ENCODE measurements at regions not wholly inside any gene's neighbourhood (a gene's known extent, or its start where the extent isn't known, plus 50 kb on each side); places are given as distances from the start of the nearest gene placed in this dataset.

- H3K4me3 Mint-ChIP-seq: peak overlapping the region; percentile 56
- H3K27ac Mint-ChIP-seq: no peak overlapping the region
- DNase-seq (no peak), ATAC-seq (peak; percentile 77)
- H3K4me1 Mint-ChIP-seq (ENCODE audit: low read depth): peaks cover 15% of the 10 kb centered on the region
- ChIA-PET CTCF (interaction anchor here (0.6 kb wide), 1 partner anchor 437 kb away, joined by 3 read pairs; no protein-coding TSS in a partner anchor), POLR2A (interaction anchor here (0.6 to 0.7 kb wide), 2 partner anchors 423 to 1110 kb away, joined by 3 to 4 read pairs; no protein-coding TSS in a partner anchor)
- H3K27me3 Mint-ChIP-seq (ENCODE audit: low read depth): peaks cover 36% of the 10 kb centered on the region
- peaks cover 5% of the 10 kb centered on the region for H3K36me3 Mint-ChIP-seq (ENCODE audit: low read depth)
- no peaks in the 10 kb centered on the region for H3K9me3 Mint-ChIP-seq (ENCODE audit: insufficient read depth)
These were observed 200.4 kb upstream of the NFE2L3 start for GRCh38 chr7:25951414-25952260.

GRCh38 chr7:25952261-25953057 is 199.5 kb upstream of the NFE2L3 start:
- CTCF ChIA-PET: no interaction called here
- peaks cover 5% of the 10 kb centered on the region for H3K36me3 Mint-ChIP-seq (ENCODE audit: low read depth)
- H3K4me3 Mint-ChIP-seq: peak overlapping the region; percentile 56
- ATAC-seq: no peak
- POLR2A ChIA-PET: interaction anchor here (0.6 to 0.7 kb wide), 2 partner anchors 422 to 1110 kb away, joined by 3 to 4 read pairs; no protein-coding TSS in a partner anchor
- no peaks in the 10 kb centered on the region for H3K9me3 Mint-ChIP-seq (ENCODE audit: insufficient read depth)
- no peak for DNase-seq
- no peak overlapping the region for H3K27ac Mint-ChIP-seq
- H3K27me3 Mint-ChIP-seq (ENCODE audit: low read depth): peaks cover 37% of the 10 kb centered on the region
- peaks cover 15% of the 10 kb centered on the region for H3K4me1 Mint-ChIP-seq (ENCODE audit: low read depth)

- ChIA-PET POLR2A (no interaction called here), CTCF (no interaction called here)
- Mint-ChIP-seq H3K9me3 (ENCODE audit: insufficient read depth) (no peaks in the 10 kb centered on the region), H3K4me3 (no peak overlapping the region), H3K27ac (no peak overlapping the region), H3K4me1 (ENCODE audit: low read depth) (peaks cover 15% of the 10 kb centered on the region), H3K27me3 (ENCODE audit: low read depth) (peaks cover 34% of the 10 kb centered on the region), H3K36me3 (ENCODE audit: low read depth) (peaks cover 5% of the 10 kb centered on the region)
- no peak for ATAC-seq
- DNase-seq: no peak
These were observed 198.1 kb upstream of the NFE2L3 start for GRCh38 chr7:25953859-25954258.

GRCh38 chr7:25954395-25954794 is 197.6 kb upstream of the NFE2L3 start:
- H3K27ac Mint-ChIP-seq: no peak overlapping the region
- DNase-seq: no peak
- ChIA-PET POLR2A (no interaction called here), CTCF (no interaction called here)
- ATAC-seq: no peak
- H3K27me3 Mint-ChIP-seq (ENCODE audit: low read depth): peaks cover 30% of the 10 kb centered on the region
- no peaks in the 10 kb centered on the region for H3K9me3 Mint-ChIP-seq (ENCODE audit: insufficient read depth)
- peaks cover 5% of the 10 kb centered on the region for H3K36me3 Mint-ChIP-seq (ENCODE audit: low read depth)
- H3K4me1 Mint-ChIP-seq (ENCODE audit: low read depth): peaks cover 10% of the 10 kb centered on the region
- H3K4me3 Mint-ChIP-seq: no peak overlapping the region

- ATAC-seq (no peak), DNase-seq (no peak)
- Mint-ChIP-seq H3K4me3 (no peak overlapping the region), H3K27ac (no peak overlapping the region), H3K9me3 (ENCODE audit: insufficient read depth) (no peaks in the 10 kb centered on the region), H3K36me3 (ENCODE audit: low read depth) (no peaks in the 10 kb centered on the region), H3K27me3 (ENCODE audit: low read depth) (peaks cover 36% of the 10 kb centered on the region), H3K4me1 (ENCODE audit: low read depth) (no peaks in the 10 kb centered on the region)
- POLR2A ChIA-PET: no interaction called here
- CTCF ChIA-PET: no interaction called here
These were observed 192.7 kb upstream of the NFE2L3 start for GRCh38 chr7:25959168-25959734.

- POLR2A ChIA-PET: no interaction called here
- Mint-ChIP-seq H3K9me3 (ENCODE audit: insufficient read depth) (no peaks in the 10 kb centered on the region), H3K27me3 (ENCODE audit: low read depth) (peaks cover 36% of the 10 kb centered on the region), H3K27ac (no peak overlapping the region), H3K4me3 (no peak overlapping the region), H3K4me1 (ENCODE audit: low read depth) (peaks cover 18% of the 10 kb centered on the region), H3K36me3 (ENCODE audit: low read depth) (no peaks in the 10 kb centered on the region)
- CTCF ChIA-PET: no interaction called here
- DNase-seq (no peak), ATAC-seq (no peak)
These were observed 188.3 kb upstream of the NFE2L3 start for GRCh38 chr7:25963733-25964132.

- DNase-seq (no peak), ATAC-seq (no peak)
- Mint-ChIP-seq H3K4me1 (ENCODE audit: low read depth) (peaks cover 18% of the 10 kb centered on the region), H3K36me3 (ENCODE audit: low read depth) (no peaks in the 10 kb centered on the region), H3K27ac (no peak overlapping the region), H3K9me3 (ENCODE audit: insufficient read depth) (no peaks in the 10 kb centered on the region), H3K4me3 (no peak overlapping the region), H3K27me3 (ENCODE audit: low read depth) (peaks cover 36% of the 10 kb centered on the region)
- POLR2A ChIA-PET: no interaction called here
- CTCF ChIA-PET: no interaction called here
These were observed 187.5 kb upstream of the NFE2L3 start for GRCh38 chr7:25964483-25964991.

GRCh38 chr7:25965405-25966123 is 186.4 kb upstream of the NFE2L3 start:
- H3K27ac Mint-ChIP-seq: no peak overlapping the region
- ChIA-PET CTCF (no interaction called here), POLR2A (no interaction called here)
- DNase-seq (no peak), ATAC-seq (no peak)
- H3K27me3 Mint-ChIP-seq (ENCODE audit: low read depth): peaks cover 34% of the 10 kb centered on the region
- no peaks in the 10 kb centered on the region for H3K9me3 Mint-ChIP-seq (ENCODE audit: insufficient read depth)
- no peak overlapping the region for H3K4me3 Mint-ChIP-seq
- no peaks in the 10 kb centered on the region for H3K36me3 Mint-ChIP-seq (ENCODE audit: low read depth)
- H3K4me1 Mint-ChIP-seq (ENCODE audit: low read depth): peaks cover 18% of the 10 kb centered on the region

GRCh38 chr7:25966469-25966868 is 185.5 kb upstream of the NFE2L3 start:
- DNase-seq: no peak
- H3K4me3 Mint-ChIP-seq: no peak overlapping the region
- ATAC-seq: no peak
- no peaks in the 10 kb centered on the region for H3K36me3 Mint-ChIP-seq (ENCODE audit: low read depth)
- peaks cover 30% of the 10 kb centered on the region for H3K27me3 Mint-ChIP-seq (ENCODE audit: low read depth)
- ChIA-PET POLR2A (no interaction called here), CTCF (no interaction called here)
- no peak overlapping the region for H3K27ac Mint-ChIP-seq
- H3K4me1 Mint-ChIP-seq (ENCODE audit: low read depth): peaks cover 20% of the 10 kb centered on the region
- H3K9me3 Mint-ChIP-seq (ENCODE audit: insufficient read depth): no peaks in the 10 kb centered on the region

- ATAC-seq (peak; percentile 80), DNase-seq (no peak)
- Mint-ChIP-seq H3K27me3 (ENCODE audit: low read depth) (peaks cover 23% of the 10 kb centered on the region), H3K4me1 (ENCODE audit: low read depth) (peaks cover 20% of the 10 kb centered on the region), H3K27ac (peak overlapping the region; percentile 7), H3K4me3 (no peak overlapping the region), H3K9me3 (ENCODE audit: insufficient read depth) (no peaks in the 10 kb centered on the region), H3K36me3 (ENCODE audit: low read depth) (no peaks in the 10 kb centered on the region)
- CTCF ChIA-PET: interaction anchor here (1.0 to 1.4 kb wide), 3 partner anchors 18 to 75 kb away, joined by 3 to 5 read pairs (median 5); no protein-coding TSS in a partner anchor
- POLR2A ChIA-PET: no interaction called here
These were observed 184.5 kb upstream of the NFE2L3 start for GRCh38 chr7:25967278-25968204.
